HG02852 (cell line): ENCODE measurements at regions not wholly inside any gene's neighbourhood (a gene's known extent, or its start where the extent isn't known, plus 50 kb on each side); places are given as distances from the start of the nearest gene placed in this dataset.

Source experiments
- ATAC-seq: cut with Tn5 transposase; IDR thresholded peaks from one replicate; pipeline ENCODE4 v1.9.1; 2021; ENCODE audit warnings: mild to moderate bottlenecking, moderate library complexity; ENCODE audit not compliant: unreplicated experiment

GRCh38 chr9:108565651-108566378, 290.0 kb downstream of the ACTL7B start:
- ATAC-seq = peak; percentile 71

DNA sequence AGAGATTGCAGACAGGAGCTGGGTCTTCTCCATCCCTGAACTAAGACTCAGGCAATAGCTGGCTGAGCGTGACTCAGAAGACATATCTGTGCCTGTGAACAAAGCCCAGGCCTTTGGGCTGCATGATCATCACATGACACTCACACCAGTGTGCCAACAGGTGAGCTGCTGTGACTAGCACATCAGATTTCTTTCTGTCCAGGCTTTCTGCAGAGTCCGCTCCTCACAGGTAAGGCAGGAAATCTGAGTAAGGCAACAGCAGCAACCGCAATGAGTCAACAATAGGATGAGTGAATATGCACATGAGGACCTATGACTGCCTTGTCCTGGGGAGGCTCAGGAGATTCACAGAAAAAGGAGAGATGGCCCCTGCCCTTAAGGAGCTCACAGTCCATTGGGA, 293.6 kb downstream of the ACTL7B start:
- ATAC-seq = no peak

DNA sequence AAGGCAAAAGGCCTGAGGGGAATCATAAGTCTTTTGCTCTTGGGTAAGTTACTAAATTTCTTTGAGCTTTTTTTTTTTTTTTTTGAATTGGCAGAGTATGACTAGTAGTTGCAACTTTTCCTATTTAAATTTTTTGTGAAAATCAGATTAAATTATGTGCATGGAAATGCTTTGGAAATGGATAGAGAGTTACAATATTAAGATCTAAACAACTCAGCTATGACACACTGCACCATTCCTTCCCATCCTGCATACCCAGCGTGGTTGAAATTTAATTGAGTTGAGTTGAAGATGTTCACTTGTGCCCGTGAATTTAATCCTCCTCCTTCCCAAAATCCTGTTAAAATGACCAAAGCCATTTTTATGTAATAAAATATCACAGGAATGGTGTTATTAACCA, 296.4 kb downstream of the ACTL7B start:
- ATAC-seq = no peak

- ATAC-seq = no peak
Observed at GRCh38 chr9:108554831-108555230, 301.0 kb downstream of the ACTL7B start.

GRCh38 chr9:108553111-108553635, 302.6 kb downstream of the ACTL7B start:
- no peak for ATAC-seq

- peak; percentile 40 for ATAC-seq
Observed at GRCh38 chr9:108552459-108553040, 303.2 kb downstream of the ACTL7B start.

DNA sequence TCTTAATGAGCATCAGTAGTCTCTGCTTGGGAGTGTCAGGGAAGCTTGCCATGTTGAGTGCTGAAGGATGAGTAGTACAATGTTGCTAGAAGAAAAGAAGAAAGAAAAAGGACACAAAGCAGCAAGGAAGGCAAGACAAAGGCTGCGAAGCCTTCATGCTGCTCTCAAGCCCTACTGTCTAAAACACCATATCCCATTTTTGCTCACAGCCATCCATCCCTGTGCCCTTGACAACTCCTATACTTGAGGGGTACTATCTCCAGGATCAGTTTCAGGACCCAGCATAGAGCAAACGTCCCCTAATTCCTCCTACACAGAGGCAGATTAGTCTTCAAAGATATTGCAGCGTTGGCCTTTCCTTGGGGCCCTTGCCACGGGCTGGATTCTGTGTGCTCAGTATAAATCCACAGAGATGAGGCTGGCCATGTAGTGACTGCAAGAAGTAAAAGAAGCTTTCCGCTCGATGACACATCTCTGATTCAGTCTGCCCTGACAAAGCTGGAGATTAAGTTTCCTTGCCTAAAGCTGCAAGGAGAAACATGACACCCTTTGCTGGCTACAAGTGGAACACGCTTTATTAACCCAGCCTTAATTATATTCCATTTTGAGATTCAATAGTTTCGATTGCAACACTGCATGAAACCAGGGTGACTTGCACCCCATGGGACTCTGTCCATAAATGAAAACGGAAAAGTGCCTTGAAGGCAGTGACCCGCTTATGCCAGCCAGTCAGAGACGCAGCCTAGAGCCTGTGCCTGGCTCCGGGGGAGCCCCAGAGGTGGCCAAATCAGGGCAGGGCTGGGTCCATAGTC, 304.6 kb downstream of the ACTL7B start:
- ATAC-seq = no peak

DNA sequence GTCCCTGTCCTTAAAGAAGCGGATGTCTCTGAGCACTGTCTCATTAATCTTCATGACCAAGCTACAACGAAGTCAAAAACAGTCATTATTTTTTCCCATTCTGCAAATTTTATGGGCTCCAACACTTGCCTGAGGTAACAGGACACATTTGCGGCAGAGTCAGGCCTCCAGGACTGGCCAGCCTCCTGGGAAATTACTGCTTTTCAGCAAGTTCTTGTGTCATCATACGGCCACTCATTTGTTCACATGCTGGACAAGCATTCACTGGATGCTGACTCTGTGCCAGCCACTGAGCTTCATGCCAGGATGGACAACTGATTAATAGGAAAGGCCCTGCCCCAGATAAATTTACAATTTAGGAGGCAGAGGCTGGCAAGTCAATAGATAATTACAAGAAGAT, 305.7 kb downstream of the ACTL7B start:
- no peak for ATAC-seq

DNA sequence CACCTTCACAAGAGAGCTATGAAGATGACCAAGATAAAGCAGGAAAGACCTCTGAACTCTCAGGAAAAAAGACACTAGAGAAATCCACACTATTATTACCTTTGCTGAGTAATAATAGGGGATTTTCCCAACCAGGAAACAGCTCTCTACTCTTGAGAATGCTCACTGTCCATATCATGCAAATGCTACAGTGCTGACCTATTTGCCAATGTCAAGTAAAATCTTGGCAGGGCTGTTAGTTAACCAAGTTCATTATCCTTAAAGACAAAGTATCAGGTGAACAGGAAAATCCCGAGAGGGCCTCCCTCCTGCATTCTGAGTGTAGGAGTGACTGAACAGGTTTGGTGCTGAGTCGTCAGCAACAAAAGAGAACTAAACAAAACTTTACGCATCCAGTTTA, 306.6 kb downstream of the ACTL7B start:
- no peak for ATAC-seq

GRCh38 chr9:108547411-108548135, 308.2 kb downstream of the ACTL7B start:
- ATAC-seq = no peak

GRCh38 chr9:108546215-108546614, 309.6 kb downstream of the ACTL7B start:
- ATAC-seq = no peak

DNA sequence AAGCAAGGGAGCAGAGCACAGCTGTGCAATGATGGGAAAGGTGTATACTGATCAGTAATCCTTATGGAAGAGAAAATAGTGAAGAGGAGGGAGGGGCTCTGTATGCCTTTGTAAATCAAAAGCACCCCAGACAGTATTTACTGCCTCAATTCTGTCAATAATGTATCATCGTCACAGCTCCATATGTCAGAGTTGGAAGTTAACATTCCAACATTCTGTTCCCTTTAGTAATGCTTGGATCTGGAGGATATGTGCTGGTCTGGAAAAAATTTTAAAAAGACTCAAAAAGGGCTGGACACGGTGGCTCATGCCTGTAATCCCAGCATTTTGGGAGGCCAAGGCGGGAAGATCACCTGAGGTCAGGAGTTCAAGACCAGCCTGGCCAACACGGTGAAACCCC, 310.4 kb downstream of the ACTL7B start:
- no peak for ATAC-seq

GRCh38 chr9:108544866-108545265, 310.9 kb downstream of the ACTL7B start:
- no peak for ATAC-seq

DNA sequence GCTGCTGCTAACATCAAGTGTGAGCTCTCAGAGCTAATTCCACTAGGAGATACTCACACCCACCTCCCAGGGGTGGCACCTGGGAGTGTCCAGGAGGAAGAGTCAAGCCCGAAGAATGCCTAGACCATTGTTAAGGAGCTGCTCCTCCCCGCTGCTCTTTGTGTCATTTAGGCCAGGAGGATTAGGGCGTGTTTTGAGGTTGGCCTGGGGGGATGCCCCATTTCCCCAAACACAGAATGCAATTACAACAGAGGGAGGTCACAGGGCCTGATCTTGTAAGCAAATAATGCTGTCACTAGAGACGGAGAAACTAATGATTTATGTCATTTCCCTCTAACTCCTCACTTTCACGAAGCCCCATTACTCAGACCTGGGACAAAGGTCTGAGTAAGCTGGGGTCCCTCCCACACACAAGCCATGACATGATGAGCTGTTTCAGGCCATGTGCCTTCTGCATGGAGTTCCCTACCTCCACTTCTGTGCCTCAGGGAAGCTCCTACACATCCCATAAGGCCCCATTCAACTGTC, 312.5 kb downstream of the ACTL7B start:
- no peak for ATAC-seq

DNA sequence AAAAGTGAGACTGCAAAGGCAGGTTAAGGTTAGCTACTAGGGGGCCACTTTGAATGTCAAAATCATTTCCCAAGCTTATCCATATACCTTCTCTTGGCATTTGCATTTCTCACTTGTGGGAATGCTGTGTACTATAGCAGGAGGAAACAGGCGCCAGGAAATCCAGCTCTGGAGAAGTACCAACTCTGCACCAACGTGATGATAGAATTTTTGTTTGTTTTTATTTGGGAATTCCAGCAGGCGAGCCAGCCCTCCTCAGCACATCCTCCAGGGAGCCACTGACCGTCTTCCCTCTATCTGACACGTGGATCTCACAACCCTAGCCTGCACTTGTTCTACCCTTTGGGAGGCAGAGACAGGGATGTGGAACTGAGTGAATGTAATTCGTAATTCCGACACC, 318.0 kb downstream of the ACTL7B start:
- no peak for ATAC-seq

DNA sequence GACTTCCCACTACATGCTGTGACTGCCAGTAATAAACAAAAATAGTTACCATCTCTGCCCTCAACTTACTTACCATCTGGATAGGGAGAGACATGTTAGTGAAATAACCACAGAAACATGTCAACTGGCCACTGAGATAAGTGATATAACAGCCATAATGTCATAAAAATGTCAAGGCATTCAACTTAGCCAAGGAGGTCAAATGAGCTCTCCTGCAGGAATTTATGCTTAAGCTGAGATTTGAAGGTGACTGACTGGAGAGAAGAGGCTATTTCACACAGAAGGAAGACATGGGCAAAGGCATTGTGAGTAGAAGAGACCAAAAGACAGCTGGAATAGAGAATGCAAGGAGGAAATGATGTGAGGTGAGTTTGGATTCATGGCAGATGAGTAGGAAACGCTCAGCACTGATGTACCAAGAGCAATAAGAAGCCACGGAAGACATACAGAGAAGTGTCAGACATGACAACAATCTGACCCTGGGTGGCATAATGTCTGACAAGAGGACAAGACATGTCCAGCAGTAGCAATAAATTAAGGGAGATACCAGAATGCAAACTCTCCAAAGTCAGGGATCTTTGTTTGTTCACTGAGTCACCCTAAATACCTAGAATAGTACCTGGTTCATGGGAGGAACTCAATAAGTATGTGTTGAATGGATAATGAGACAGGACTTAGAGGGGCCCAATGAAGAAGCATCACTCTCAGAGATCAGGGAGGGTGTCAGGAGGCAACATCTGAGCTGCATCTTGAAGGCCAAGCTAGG, 318.8 kb downstream of the ACTL7B start:
- no peak for ATAC-seq

- peak; percentile 45 for ATAC-seq
Observed at GRCh38 chr9:108535526-108535925, 320.3 kb downstream of the ACTL7B start.

DNA sequence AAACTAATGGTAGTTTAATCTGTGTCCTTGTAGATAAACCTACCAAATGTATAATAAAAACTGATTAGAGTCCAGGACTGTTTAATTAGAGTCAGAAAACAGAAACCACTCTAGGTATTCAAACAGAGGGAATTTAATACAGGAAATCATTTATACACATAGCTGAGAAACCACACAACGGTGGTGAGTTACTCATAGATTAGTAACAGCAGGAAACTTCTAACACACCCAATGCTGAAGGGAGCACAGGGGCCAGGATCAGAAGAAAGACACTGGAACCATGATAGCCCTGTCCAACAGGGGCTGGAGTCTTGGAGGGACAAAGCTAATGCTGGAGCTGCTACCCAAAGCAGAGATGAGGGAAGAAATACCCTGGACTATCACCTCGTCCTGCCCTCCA, 321.0 kb downstream of the ACTL7B start:
- ATAC-seq = no peak

DNA sequence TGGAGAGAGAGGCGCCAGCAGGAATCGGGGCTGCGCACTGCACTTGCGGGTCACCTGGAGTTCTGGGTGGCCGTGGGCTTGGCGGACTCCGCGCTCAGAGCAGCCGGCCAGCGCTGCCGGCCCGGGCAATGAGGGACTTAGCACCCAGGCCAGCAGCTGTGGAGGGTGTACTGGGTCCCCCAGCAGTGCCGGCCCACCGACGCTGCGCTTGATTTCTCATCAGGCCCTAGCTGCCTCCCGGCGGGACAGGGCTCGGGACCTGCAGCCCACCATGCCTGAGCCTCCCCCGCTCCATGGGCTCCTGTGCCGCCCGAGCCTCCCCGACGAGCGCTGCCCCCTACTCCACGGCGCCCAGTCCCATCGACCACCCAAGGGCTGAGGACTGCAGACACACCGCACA, 325.6 kb downstream of the ACTL7B start:
- no peak for ATAC-seq

DNA sequence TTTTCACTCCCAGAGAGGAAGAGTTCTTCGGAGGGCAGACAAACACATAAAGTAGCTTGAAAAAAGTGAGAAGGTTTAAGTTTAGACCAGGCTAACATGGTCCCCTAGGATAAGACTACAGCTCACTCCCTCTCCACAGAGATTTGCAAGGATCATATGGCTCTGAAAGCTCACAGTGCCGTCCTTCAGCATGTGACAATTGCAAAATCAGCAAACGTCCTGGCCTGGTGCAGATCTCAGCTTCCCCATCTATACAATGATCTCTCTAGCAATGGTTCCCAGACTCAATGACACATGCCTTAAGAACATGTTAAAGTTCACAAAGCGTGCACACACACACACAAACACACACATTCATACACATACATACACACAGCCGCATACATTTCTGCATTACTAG, 327.6 kb downstream of the ACTL7B start:
- ATAC-seq = no peak
